HG02798 (cell line): ENCODE measurements at regions not wholly inside any gene's neighbourhood (a gene's known extent, or its start where the extent isn't known, plus 50 kb on each side); places are given as distances from the start of the nearest gene placed in this dataset.
"Not testable (repeated sequence)": the region's sequence is repeated elsewhere in the genome, so short reads cannot be mapped to it uniquely, and the experiment has no call there.

Experiments used
- ATAC-seq: cut with Tn5 transposase; IDR thresholded peaks from one replicate; pipeline ENCODE4 v1.9.1; 2021; ENCODE audit warnings: mild to moderate bottlenecking; ENCODE audit not compliant: unreplicated experiment, poor library complexity

GRCh38 chr4:42205541-42205940 lies 53.1 kb upstream of the BEND4 start:
- no peak for ATAC-seq

- no peak for ATAC-seq
Measured at GRCh38 chr4:42216664-42217063, 64.2 kb upstream of the BEND4 start.

- no peak for ATAC-seq
Measured at GRCh38 chr4:42225286-42225685, 72.8 kb upstream of the BEND4 start.

GRCh38 chr4:42234817-42235216 lies 82.4 kb upstream of the BEND4 start:
- ATAC-seq, result no peak

GRCh38 chr4:42235304-42236021 lies 83.0 kb upstream of the BEND4 start:
- ATAC-seq, result no peak

- ATAC-seq, result no peak
Measured at GRCh38 chr4:42237010-42237409, 84.6 kb upstream of the BEND4 start.

- no peak for ATAC-seq
Measured at GRCh38 chr4:42237451-42237850, 85.0 kb upstream of the BEND4 start.

GRCh38 chr4:42248972-42249371 lies 96.5 kb upstream of the BEND4 start:
- ATAC-seq, result no peak

- no peak for ATAC-seq
Measured at GRCh38 chr4:42252315-42252714, 99.9 kb upstream of the BEND4 start.

GRCh38 chr4:42257645-42258044 lies 105.2 kb upstream of the BEND4 start:
- ATAC-seq, result not testable (repeated sequence)

- ATAC-seq, result no peak
Measured at GRCh38 chr4:42262701-42263490, 110.4 kb upstream of the BEND4 start.

GRCh38 chr4:42265782-42266602 lies 113.5 kb upstream of the BEND4 start:
- no peak for ATAC-seq

- ATAC-seq, result no peak
Measured at GRCh38 chr4:42267724-42268123, 115.3 kb upstream of the BEND4 start.

- peak; percentile 48 for ATAC-seq
Measured at GRCh38 chr4:42268824-42269223, 116.4 kb upstream of the BEND4 start.

GRCh38 chr4:42271096-42271495 lies 118.6 kb upstream of the BEND4 start:
- no peak for ATAC-seq

GRCh38 chr4:42277291-42277690 lies 120.0 kb upstream of the SHISA3 start:
- no peak for ATAC-seq

- ATAC-seq, result peak; percentile 26
Measured at GRCh38 chr4:42278709-42279324, 118.5 kb upstream of the SHISA3 start.

- peak; percentile 25 for ATAC-seq
Measured at GRCh38 chr4:42280327-42281095, 116.8 kb upstream of the SHISA3 start.

- peak; percentile 65 for ATAC-seq
Measured at GRCh38 chr4:42281324-42282020, 115.8 kb upstream of the SHISA3 start.
